ENCODE measurements at regions not wholly inside any gene's neighbourhood (a gene's known extent, or its start where the extent isn't known, plus 50 kb on each side); places are given as distances from the start of the nearest gene placed in this dataset.

- DNase-seq (ENCODE audit: low spot score) = no peak
These were observed 95.1 kb upstream of the SASH1 start for GRCh38 chr6:148247386-148248063.

GRCh38 chr6:148249160-148249559 lies 93.5 kb upstream of the SASH1 start:
- no peak for DNase-seq (ENCODE audit: low spot score)

DNA sequence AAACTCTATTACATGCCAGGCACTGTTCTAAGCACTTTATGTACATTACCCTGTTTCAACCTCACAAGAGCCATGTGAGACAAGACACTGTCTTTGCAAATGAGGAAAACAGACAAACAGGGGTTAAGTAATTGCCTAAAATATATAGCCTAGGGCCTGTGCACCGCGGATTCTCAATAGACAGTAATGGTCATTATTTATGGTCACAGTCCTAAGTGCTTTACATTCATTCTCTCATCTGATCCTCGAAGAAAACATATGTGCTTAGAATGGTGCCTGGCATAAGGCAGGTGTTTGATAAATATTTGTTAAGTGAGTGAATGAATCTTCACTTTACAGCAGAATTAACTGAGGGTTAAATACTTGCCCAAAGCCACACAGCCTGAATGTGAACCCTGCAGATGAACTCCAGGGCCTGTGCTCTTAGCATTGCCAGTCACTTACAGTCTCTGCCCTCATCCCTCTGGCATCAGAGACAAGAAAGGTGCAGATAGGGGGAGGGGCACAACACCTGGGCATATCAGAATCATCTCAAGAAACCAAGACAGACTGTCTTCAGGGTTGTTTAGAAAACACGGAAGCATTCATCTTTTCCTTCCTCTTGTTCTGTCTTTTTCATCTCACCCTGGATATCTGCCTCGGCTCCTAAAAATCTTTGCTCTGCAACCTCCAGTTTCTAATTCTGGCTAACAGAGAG lies 92.8 kb upstream of the SASH1 start:
- no peak for DNase-seq (ENCODE audit: low spot score)

- peak; percentile 26 for DNase-seq (ENCODE audit: low spot score)
These were observed 91.5 kb upstream of the SASH1 start for GRCh38 chr6:148250975-148251685.

- DNase-seq (ENCODE audit: low spot score) = no peak
These were observed 90.7 kb upstream of the SASH1 start for GRCh38 chr6:148251891-148252290.

DNA sequence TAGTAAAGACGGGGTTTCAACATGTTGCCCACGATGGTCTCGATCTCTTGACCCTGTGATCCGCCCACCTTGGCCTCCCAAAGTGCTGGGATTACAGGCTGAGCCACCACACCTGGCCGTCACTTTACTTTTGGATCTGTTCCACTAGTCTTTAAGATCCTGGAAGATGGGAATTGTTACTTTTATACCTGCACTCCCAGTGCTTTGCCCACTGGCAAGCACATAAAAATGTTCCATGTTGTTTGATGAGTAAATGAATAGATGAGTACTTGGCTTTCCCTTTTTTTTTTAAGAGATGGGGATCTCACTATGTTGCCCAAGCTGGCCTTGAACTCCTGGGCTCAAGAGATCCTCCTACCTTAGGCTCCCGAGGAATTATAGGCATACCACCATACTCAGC lies 84.8 kb upstream of the SASH1 start:
- DNase-seq (ENCODE audit: low spot score) = no peak

- no peak for DNase-seq (ENCODE audit: low spot score)
These were observed 83.8 kb upstream of the SASH1 start for GRCh38 chr6:148258868-148259267.

DNA sequence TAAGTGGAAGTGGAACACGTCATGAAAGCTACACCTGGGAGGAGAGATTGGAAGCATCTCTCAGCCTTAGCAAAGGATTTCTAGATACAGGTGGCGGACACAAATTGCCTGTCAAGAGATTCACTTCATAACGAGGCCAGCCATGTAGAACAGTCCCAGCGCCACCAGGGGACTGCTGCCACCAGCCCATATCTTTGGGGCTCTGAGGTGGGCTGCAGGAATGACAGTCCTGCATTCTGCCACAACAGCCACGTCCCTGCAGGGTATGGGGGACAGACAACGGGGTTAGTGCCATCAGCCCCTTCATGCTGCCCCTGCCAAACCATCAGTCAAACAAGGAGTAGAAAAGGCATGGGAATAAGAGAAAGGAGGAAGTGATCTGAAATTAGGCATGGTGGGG lies 81.2 kb upstream of the SASH1 start:
- no peak for DNase-seq (ENCODE audit: low spot score)

GRCh38 chr6:148263010-148263409 lies 79.6 kb upstream of the SASH1 start:
- DNase-seq (ENCODE audit: low spot score) = no peak

- DNase-seq (ENCODE audit: low spot score) = no peak
These were observed 78.7 kb upstream of the SASH1 start for GRCh38 chr6:148263961-148264360.

GRCh38 chr6:148265054-148265453 lies 77.6 kb upstream of the SASH1 start:
- no peak for DNase-seq (ENCODE audit: low spot score)

DNA sequence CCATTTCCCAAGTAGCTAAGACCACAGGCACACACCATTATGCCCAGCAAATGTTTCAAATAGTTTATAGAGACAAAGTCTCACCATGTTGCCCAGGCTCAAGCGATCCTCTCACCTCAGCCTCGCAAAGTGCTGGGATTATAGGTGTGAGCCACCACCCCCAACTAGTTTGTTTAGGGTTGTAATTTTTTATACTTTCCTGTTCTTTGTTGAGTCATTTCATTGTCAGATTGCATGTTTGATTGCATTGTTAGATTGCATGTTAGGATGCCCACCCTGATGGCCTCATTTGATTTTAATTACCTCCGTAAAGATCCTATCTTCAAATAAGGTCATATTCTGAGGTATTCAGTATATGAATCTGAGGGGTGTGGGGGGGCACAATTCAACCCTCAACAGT lies 73.3 kb upstream of the SASH1 start:
- no peak for DNase-seq (ENCODE audit: low spot score)

GRCh38 chr6:148271711-148272439 lies 70.8 kb upstream of the SASH1 start:
- DNase-seq (ENCODE audit: low spot score) = no peak

GRCh38 chr6:148272597-148272996 lies 70.0 kb upstream of the SASH1 start:
- DNase-seq (ENCODE audit: low spot score) = no peak

DNA sequence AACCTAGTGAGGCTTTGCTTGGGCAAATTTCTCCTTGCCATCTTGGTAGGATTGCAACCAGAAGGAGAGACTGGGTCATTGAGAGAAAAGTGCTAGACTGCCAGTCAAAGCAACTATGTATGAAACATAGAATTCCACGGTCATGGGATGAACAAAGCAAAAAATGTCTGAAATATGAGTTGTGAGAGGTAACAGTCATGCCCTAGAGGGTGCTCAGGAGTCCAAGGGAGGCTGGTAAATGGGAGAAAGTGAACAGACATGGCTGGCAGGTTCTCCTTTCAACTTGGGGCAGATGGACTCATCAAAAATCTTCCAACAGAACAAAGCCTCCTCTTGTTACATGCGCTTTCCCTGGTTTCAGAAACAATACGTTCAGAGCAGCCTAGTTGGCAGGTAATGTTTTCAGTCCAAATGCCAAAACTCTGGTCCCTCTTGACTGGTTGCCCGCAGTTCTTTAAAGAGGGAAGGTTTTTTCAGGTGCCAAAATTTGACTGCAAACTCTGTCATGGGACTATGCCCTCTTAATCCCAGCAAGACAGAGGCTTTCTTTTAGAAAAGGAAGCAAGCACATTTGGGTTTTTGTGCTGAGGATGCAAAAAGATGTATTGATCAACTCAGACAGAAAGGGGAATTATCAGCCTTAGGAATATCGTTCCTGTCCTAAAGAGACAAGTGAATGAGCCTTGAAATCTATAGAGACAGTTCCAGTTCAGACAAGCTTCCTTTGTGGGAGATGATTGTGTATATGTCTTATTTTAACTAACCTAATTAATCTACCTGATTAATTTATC lies 68.5 kb upstream of the SASH1 start:
- DNase-seq (ENCODE audit: low spot score) = no peak

DNA sequence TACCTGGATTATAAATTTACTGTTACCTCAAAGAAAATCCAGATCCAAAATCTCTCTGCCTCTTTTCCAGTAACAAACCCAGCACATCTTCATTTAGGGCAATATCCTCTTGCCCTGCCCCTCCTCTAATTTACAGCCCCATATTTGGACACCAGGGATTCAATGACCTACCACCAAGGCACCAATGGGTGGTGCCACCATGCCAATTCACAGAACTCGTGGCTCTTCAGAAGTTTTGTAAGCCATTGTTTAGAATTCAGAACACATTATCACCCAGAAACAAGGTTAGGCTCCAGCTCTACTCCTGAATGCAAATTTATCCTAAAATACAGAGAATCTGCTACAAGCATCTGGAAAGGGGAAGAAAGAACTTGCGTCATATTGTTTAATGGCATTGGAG lies 67.8 kb upstream of the SASH1 start:
- DNase-seq (ENCODE audit: low spot score) = no peak

- no peak for DNase-seq (ENCODE audit: low spot score)
These were observed 57.4 kb upstream of the SASH1 start for GRCh38 chr6:148285205-148285604.

GRCh38 chr6:148286563-148286962 lies 56.1 kb upstream of the SASH1 start:
- DNase-seq (ENCODE audit: low spot score) = no peak

GRCh38 chr6:148287623-148288333 lies 54.9 kb upstream of the SASH1 start:
- DNase-seq (ENCODE audit: low spot score) = no peak

DNA sequence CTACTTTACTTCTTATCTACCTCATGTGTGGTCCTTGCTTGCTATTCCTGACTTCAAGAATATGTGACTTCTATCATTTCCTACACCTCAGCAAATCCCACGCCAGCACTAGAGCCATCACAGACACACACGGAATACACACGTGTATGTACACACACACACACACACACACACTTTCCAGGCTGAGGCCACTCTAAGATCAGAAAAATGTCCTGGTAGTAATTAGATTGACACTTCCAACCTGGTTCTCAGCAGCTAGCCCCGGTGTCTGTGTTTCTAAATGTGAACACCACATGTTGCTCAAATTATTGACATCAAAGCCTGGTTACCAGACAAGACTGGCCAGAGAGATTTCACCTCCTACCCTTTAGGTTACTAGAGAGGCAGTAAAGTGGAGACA lies 54.1 kb upstream of the SASH1 start:
- DNase-seq (ENCODE audit: low spot score) = no peak

DNA sequence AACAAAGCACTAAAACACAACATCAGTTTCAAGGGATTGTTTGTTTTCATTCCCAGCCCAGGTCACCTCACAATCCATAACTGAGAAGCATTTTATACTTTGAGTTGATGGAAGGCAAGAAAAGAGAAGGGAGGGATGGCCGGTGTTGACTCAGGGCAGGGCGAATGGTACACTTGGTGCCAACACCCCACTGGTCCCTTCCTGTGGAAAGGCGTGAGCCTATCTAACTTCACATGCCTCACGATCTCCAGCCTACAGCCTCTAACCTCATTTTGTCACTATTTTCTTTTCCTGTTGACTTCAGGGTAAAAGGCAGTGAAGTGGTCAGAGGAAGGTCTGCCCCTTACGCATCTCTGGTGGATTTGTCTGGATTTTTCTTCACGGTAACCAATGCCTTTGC lies 53.5 kb upstream of the SASH1 start:
- no peak for DNase-seq (ENCODE audit: low spot score)

Measured in LoVo (cell line).